ENCODE measurements at regions not wholly inside any gene's neighbourhood (a gene's known extent, or its start where the extent isn't known, plus 50 kb on each side); places are given as distances from the start of the nearest gene placed in this dataset.

- no peak for TF ChIP-seq CTCF (IDR thresholded peaks at IDR 0.05)
- no peak for TF ChIP-seq ZFX (IDR thresholded peaks at IDR 0.05; ENCODE audit: borderline replicate concordance)
Observed at GRCh38 chr1:232267837-232268598, 361.9 kb downstream of the SIPA1L2 start.

All from 22Rv1 (cell line).